ENCODE measurements at regions not wholly inside any gene's neighbourhood (a gene's known extent, or its start where the extent isn't known, plus 50 kb on each side); places are given as distances from the start of the nearest gene placed in this dataset.

- TF ChIP-seq POLR2A (IDR thresholded peaks at IDR 0.05; ENCODE audit: control extremely low read depth in 1 of 2, low read depth in 2 of 2, low read length in 2 of 2) (no peak), RNF2 (IDR thresholded peaks at IDR 0.05; ENCODE audit: borderline replicate concordance, low read depth, low read length, missing control alignments, poor library complexity, severe bottlenecking) (no peak), CTCF (IDR thresholded peaks at IDR 0.05; ENCODE audit: control extremely low read depth in 1 of 3, insufficient read depth in 1 of 3, low read depth in 1 of 3, low read length in 3 of 3) (no peak), CHD7 (IDR thresholded peaks at IDR 0.05; ENCODE audit: insufficient replicate concordance, low read length) (no peak), MAX (IDR thresholded peaks at IDR 0.05) (no peak), POLR2AphosphoS5 (IDR thresholded peaks at IDR 0.05; ENCODE audit: low read depth, low read length) (no peak)
Measured at GRCh38 chr6:99183066-99183465, 166.4 kb downstream of the FAXC start.
